Vagina (tissue), 2 donors: ENCODE measurements at regions not wholly inside any gene's neighbourhood (a gene's known extent, or its start where the extent isn't known, plus 50 kb on each side); places are given as distances from the start of the nearest gene placed in this dataset.

Source experiments
- DNase-seq, 2 donors: peaks; one replicate each; pipeline ENCODE4 v3.0.0-alpha.2; 2017; ENCODE audit errors: extremely low spot score in 2 of 2
- H3K27ac ChIP-seq: fragments of 200-600 bp; sonication (generic); one replicate; pipeline ENCODE4 v1.5.1; 2019
- H3K27me3 ChIP-seq: fragments of 200-600 bp; sonication (generic); one replicate; pipeline ENCODE4 v1.5.1; 2019
- H3K36me3 ChIP-seq, 2 donors: fragments of 200-600 bp; sonication (generic); one replicate each; pipeline ENCODE4 v1.5.1; 2017 to 2019
- H3K4me1 ChIP-seq: fragments of 200-600 bp; sonication (generic); one replicate; pipeline ENCODE4 v1.5.1; 2019
- H3K4me3 ChIP-seq, 2 donors: fragments of 200-600 bp; sonication (generic); 1 replicate in 1 of 2; 2 replicates in 1 of 2; pipeline ENCODE4 v1.5.1; 2016 to 2019
- H3K9me3 ChIP-seq: fragments of 200-600 bp; sonication (generic); one replicate; pipeline ENCODE4 v1.5.1; 2019
- CTCF ChIP-seq, 3 experiments: fragments of 450-650 bp in 2 of 3; fragments of 200-600 bp in 1 of 3; sonication (generic) in 1 of 3; IDR thresholded peaks; one replicate each; pipeline ENCODE4 v1.5.1; 2017 to 2019; ENCODE audit warnings: antibody characterized with exemption in 3 of 3, mild to moderate bottlenecking in 2 of 3, moderate library complexity in 2 of 3
- POLR2A ChIP-seq, 2 donors: fragments of 450-650 bp; IDR thresholded peaks; one replicate each; pipeline ENCODE4 v1.6.1; 2017; ENCODE audit warnings: antibody characterized with exemption in 2 of 2, mild to moderate bottlenecking in 2 of 2, moderate library complexity in 2 of 2
- POLR2AphosphoS5 ChIP-seq, 2 donors: sonication (generic); formaldehyde crosslinking; IDR thresholded peaks; one replicate each; pipeline ENCODE4 v1.9.0; 2017; ENCODE audit warnings: antibody characterized with exemption in 2 of 2, mild to moderate bottlenecking in 2 of 2, low read depth in 1 of 2; ENCODE audit not compliant: insufficient read depth in 1 of 2
- intact Hi-C: fragments of 100-400 bp; cut with DNase I; formaldehyde crosslinking; loops from one replicate; pipeline ENCODE4 v1.15.1; 2023

GRCh38 chr4:12403175-12403574, 974.5 kb upstream of the HS3ST1 start:
- Histone ChIP-seq H3K36me3 (no peaks in the 10 kb centered on the region), H3K27ac (no peak overlapping the region), H3K9me3 (no peaks in the 10 kb centered on the region), H3K4me3 (no peak overlapping the region), H3K4me1 (no peaks in the 10 kb centered on the region), H3K27me3 (no peaks in the 10 kb centered on the region)
- DNase-seq: no peak
- TF ChIP-seq CTCF (IDR thresholded peaks at IDR 0.05) (no peak), POLR2A (IDR thresholded peaks at IDR 0.05) (no peak), POLR2AphosphoS5 (IDR thresholded peaks at IDR 0.05; ENCODE audit: insufficient read depth in 1 of 2, low read depth in 1 of 2) (no peak)
- intact Hi-C loops: no loop called here

- TF ChIP-seq CTCF (IDR thresholded peaks at IDR 0.05): no peak
Measured at GRCh38 chr4:12399781-12400180, 971.1 kb upstream of the HS3ST1 start.

GRCh38 chr4:12393631-12394262, 965.1 kb upstream of the HS3ST1 start:
- TF ChIP-seq CTCF (IDR thresholded peaks at IDR 0.05) (no peak), POLR2A (IDR thresholded peaks at IDR 0.05) (no peak), POLR2AphosphoS5 (IDR thresholded peaks at IDR 0.05; ENCODE audit: insufficient read depth in 1 of 2, low read depth in 1 of 2) (no peak)
- no peaks in the 10 kb centered on the region for H3K9me3 ChIP-seq
- no peaks in the 10 kb centered on the region for H3K36me3 ChIP-seq
- H3K4me3 ChIP-seq: no peak overlapping the region
- intact Hi-C loops: no loop called here
- no peak for DNase-seq
- no peaks in the 10 kb centered on the region for H3K27me3 ChIP-seq
- H3K4me1 ChIP-seq: no peaks in the 10 kb centered on the region
- no peak overlapping the region for H3K27ac ChIP-seq

More at GRCh38 chr4:12399781-12400180, 971.1 kb upstream of the HS3ST1 start:
- H3K4me1 ChIP-seq: no peaks in the 10 kb centered on the region
- no peaks in the 10 kb centered on the region for H3K9me3 ChIP-seq
- no peak for DNase-seq
- H3K27ac ChIP-seq: no peak overlapping the region
- H3K4me3 ChIP-seq: no peak overlapping the region
- H3K27me3 ChIP-seq: no peaks in the 10 kb centered on the region
- no peaks in the 10 kb centered on the region for H3K36me3 ChIP-seq
- intact Hi-C loops: no loop called here

GRCh38 chr4:12389604-12390003, 960.9 kb upstream of the HS3ST1 start:
- no peaks in the 10 kb centered on the region for H3K36me3 ChIP-seq
- no peaks in the 10 kb centered on the region for H3K9me3 ChIP-seq
- DNase-seq: no peak
- no peak overlapping the region for H3K27ac ChIP-seq
- TF ChIP-seq CTCF (IDR thresholded peaks at IDR 0.05) (no peak), POLR2AphosphoS5 (IDR thresholded peaks at IDR 0.05; ENCODE audit: insufficient read depth in 1 of 2, low read depth in 1 of 2) (no peak), POLR2A (IDR thresholded peaks at IDR 0.05) (no peak)
- intact Hi-C loops: no loop called here
- no peaks in the 10 kb centered on the region for H3K4me1 ChIP-seq
- H3K4me3 ChIP-seq: no peak overlapping the region
- no peaks in the 10 kb centered on the region for H3K27me3 ChIP-seq

GRCh38 chr4:12382567-12382966, 953.9 kb upstream of the HS3ST1 start:
- Histone ChIP-seq H3K27me3 (no peaks in the 10 kb centered on the region), H3K4me1 (no peaks in the 10 kb centered on the region), H3K36me3 (no peaks in the 10 kb centered on the region), H3K9me3 (no peaks in the 10 kb centered on the region), H3K4me3 (no peak overlapping the region), H3K27ac (no peak overlapping the region)
- intact Hi-C loops: no loop called here
- no peak for DNase-seq
- TF ChIP-seq POLR2A (IDR thresholded peaks at IDR 0.05): no peak
- TF ChIP-seq CTCF (IDR thresholded peaks at IDR 0.05): no peak
- no peak for TF ChIP-seq POLR2AphosphoS5 (IDR thresholded peaks at IDR 0.05; ENCODE audit: insufficient read depth in 1 of 2, low read depth in 1 of 2)
